ENCODE measurements at regions not wholly inside any gene's neighbourhood (a gene's known extent, or its start where the extent isn't known, plus 50 kb on each side); places are given as distances from the start of the nearest gene placed in this dataset.

DNA sequence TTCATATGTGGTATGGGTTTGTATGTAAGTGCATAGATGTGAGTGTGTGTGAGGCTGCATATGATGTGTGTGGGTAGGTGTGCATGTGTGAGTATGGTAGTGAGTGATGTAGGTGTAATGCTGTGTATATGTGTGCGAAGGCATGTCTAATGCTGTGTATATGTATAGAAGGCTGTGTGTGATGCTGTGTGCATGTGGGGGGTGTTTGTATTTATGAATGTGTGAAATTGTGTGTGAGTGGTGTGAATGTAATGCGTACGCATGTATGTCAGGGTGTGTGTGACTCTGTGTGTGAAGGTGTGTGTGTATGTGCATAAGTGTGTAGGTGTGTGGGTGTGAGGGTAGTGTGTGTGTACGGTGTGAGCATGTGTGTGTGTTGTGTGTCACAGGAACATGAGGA, 300.0 kb downstream of the OMA1 start:
- Histone ChIP-seq H3K27ac (ENCODE audit: low read depth in 1 of 2, low read length in 2 of 2) (no peak overlapping the region), H2AFZ (ENCODE audit: insufficient read depth, low read depth, low read length, poor library complexity, severe bottlenecking) (no peak overlapping the region), H3K27me3 (ENCODE audit: control insufficient read depth in 2 of 2, insufficient read depth in 2 of 2, low read length in 2 of 2) (peaks cover 28 to 34% of the 10 kb centered on the region in 2 donors), H3K9me3 (replicated peaks in 1 of 2; ENCODE audit: control insufficient read depth in 1 of 2, insufficient read depth in 1 of 2, low read length in 2 of 2) (peaks cover 0 to 18% of the 10 kb centered on the region in 2 donors), H4K20me1 (ENCODE audit: insufficient read depth, low read length) (no peaks in the 10 kb centered on the region), H3K79me2 (ENCODE audit: insufficient read depth, low read length) (no peaks in the 10 kb centered on the region), H3K4me2 (replicated peaks; ENCODE audit: extremely low read depth, low read length, poor library complexity, severe bottlenecking) (no peak overlapping the region), H3K4me3 (replicated peaks in 1 of 3; ENCODE audit: low read depth in 2 of 3, low read length in 3 of 3) (no peak overlapping the region), H3K4me1 (ENCODE audit: control insufficient read depth in 1 of 2, insufficient read depth in 2 of 2, low read length in 2 of 2) (peaks cover 0 to 37% of the 10 kb centered on the region in 2 donors), H3K36me3 (replicated peaks in 1 of 2; ENCODE audit: control insufficient read depth in 1 of 2, insufficient read depth in 2 of 2, low read length in 2 of 2) (no peaks in the 10 kb centered on the region), H3K9ac (ENCODE audit: insufficient read depth, low read length, poor library complexity, severe bottlenecking) (no peak overlapping the region)
- TF ChIP-seq, protein P1, sequence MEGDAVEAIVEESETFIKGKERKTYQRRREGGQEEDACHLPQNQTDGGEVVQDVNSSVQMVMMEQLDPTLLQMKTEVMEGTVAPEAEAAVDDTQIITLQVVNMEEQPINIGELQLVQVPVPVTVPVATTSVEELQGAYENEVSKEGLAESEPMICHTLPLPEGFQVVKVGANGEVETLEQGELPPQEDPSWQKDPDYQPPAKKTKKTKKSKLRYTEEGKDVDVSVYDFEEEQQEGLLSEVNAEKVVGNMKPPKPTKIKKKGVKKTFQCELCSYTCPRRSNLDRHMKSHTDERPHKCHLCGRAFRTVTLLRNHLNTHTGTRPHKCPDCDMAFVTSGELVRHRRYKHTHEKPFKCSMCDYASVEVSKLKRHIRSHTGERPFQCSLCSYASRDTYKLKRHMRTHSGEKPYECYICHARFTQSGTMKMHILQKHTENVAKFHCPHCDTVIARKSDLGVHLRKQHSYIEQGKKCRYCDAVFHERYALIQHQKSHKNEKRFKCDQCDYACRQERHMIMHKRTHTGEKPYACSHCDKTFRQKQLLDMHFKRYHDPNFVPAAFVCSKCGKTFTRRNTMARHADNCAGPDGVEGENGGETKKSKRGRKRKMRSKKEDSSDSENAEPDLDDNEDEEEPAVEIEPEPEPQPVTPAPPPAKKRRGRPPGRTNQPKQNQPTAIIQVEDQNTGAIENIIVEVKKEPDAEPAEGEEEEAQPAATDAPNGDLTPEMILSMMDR (IDR thresholded peaks at IDR 0.05): no peak
- intact Hi-C loops (cut with micrococcal nuclease): no loop called here
- Mint-ChIP-seq H3K4me3 (peak overlapping the region in 1 of 2 donors; percentile 4), H3K9me3 (peaks cover 0 to 2% (median 0%) of the 10 kb centered on the region in 7 donors), H3K27me3 (ENCODE audit: low read depth in 3 of 3) (peaks cover 29 to 41% (median 39%) of the 10 kb centered on the region in 3 donors), H3K36me3 (peaks cover 0 to 3% of the 10 kb centered on the region in 2 donors), H3K27ac (no peak overlapping the region), H3K4me1 (peaks cover 32% of the 10 kb centered on the region)
- no peak for DNase-seq
- 95% methylated on average over 4 of the region's 4 CpGs for WGBS (ENCODE audit: insufficient coverage)

DNA sequence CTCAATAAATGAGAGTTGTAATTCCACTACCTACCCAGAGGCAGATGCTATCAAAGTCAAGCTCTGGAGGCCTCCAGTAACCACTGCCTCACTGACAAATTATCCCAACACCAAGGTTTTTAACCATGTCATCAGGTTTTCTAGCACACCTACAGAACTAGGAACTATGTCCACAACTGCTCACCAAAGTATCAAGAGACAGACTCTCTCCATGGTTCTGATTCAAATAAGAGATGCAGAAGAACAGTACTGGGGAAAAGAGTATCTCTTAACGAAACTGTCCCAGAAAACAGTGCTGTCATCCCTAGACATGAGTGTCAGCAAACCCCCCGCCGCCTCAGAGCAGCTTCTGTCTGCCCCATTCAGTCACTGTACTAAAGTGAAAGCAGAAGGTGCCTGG, 301.7 kb downstream of the OMA1 start:
- Histone ChIP-seq H4K20me1 (ENCODE audit: insufficient read depth, low read length) (no peaks in the 10 kb centered on the region), H3K9ac (ENCODE audit: insufficient read depth, low read length, poor library complexity, severe bottlenecking) (no peak overlapping the region), H3K4me1 (ENCODE audit: control insufficient read depth in 1 of 2, insufficient read depth in 2 of 2, low read length in 2 of 2) (peaks cover 0 to 23% of the 10 kb centered on the region in 2 donors), H3K4me2 (replicated peaks; ENCODE audit: extremely low read depth, low read length, poor library complexity, severe bottlenecking) (no peak overlapping the region), H3K4me3 (replicated peaks in 1 of 3; ENCODE audit: low read depth in 2 of 3, low read length in 3 of 3) (no peak overlapping the region), H3K79me2 (ENCODE audit: insufficient read depth, low read length) (no peaks in the 10 kb centered on the region), H3K27me3 (ENCODE audit: control insufficient read depth in 2 of 2, insufficient read depth in 2 of 2, low read length in 2 of 2) (peaks cover 19 to 24% of the 10 kb centered on the region in 2 donors), H3K36me3 (replicated peaks in 1 of 2; ENCODE audit: control insufficient read depth in 1 of 2, insufficient read depth in 2 of 2, low read length in 2 of 2) (no peaks in the 10 kb centered on the region), H3K27ac (ENCODE audit: low read depth in 1 of 2, low read length in 2 of 2) (no peak overlapping the region), H2AFZ (ENCODE audit: insufficient read depth, low read depth, low read length, poor library complexity, severe bottlenecking) (no peak overlapping the region), H3K9me3 (replicated peaks in 1 of 2; ENCODE audit: control insufficient read depth in 1 of 2, insufficient read depth in 1 of 2, low read length in 2 of 2) (peaks cover 0 to 9% of the 10 kb centered on the region in 2 donors)
- TF ChIP-seq, protein P1 (IDR thresholded peaks at IDR 0.05): no peak
- H3K9me3 Mint-ChIP-seq: peaks cover 0 to 2% (median 0%) of the 10 kb centered on the region in 7 donors
- H3K4me3 Mint-ChIP-seq: no peak overlapping the region
- 89% methylated on average over 3 of the region's 3 CpGs for WGBS (ENCODE audit: insufficient coverage)
- peaks cover 0 to 3% of the 10 kb centered on the region in 2 donors for H3K36me3 Mint-ChIP-seq
- H3K27me3 Mint-ChIP-seq (ENCODE audit: low read depth in 3 of 3): peaks cover 23 to 30% (median 24%) of the 10 kb centered on the region in 3 donors
- DNase-seq: no peak
- no peak overlapping the region for H3K27ac Mint-ChIP-seq
- intact Hi-C loops (cut with micrococcal nuclease): no loop called here
- H3K4me1 Mint-ChIP-seq: peaks cover 19% of the 10 kb centered on the region
